Heart right ventricle (tissue), 16 donors: ENCODE measurements at regions not wholly inside any gene's neighbourhood (a gene's known extent, or its start where the extent isn't known, plus 50 kb on each side); places are given as distances from the start of the nearest gene placed in this dataset.

Experiments
- ATAC-seq, 8 donors: fragments of 200-7000 bp; cut with Tn5 transposase; one replicate each; pipeline ENCODE4 v1.9.1; 2020; ENCODE audit warnings: mild to moderate bottlenecking in 8 of 8, moderate library complexity in 8 of 8, moderate number of reproducible peaks in 1 of 8
- DNase-seq, 2 donors: peaks; one replicate each; pipeline ENCODE4 v3.0.0-alpha.2; 2020
- H3K27ac ChIP-seq, 10 donors: fragments of 200-600 bp; sonication (generic) in 2 of 10; one replicate each; pipeline versions ENCODE4 v1.5.0 to v1.8.0; 2020 to 2022; ENCODE audit warnings: mild to moderate bottlenecking in 3 of 10
- H3K27me3 ChIP-seq, 7 donors: fragments of 200-600 bp; one replicate each; pipeline ENCODE4 v1.8.0; 2021 to 2022; ENCODE audit warnings: mild to moderate bottlenecking in 2 of 7
- H3K36me3 ChIP-seq, 9 donors: fragments of 200-600 bp; sonication (generic) in 1 of 9; one replicate each; pipeline versions ENCODE4 v1.5.0 to v1.8.0; 2020 to 2022; ENCODE audit warnings: mild to moderate bottlenecking in 2 of 9
- H3K4me1 ChIP-seq, 9 donors: fragments of 200-600 bp; sonication (generic) in 1 of 9; one replicate each; pipeline versions ENCODE4 v1.5.0 to v1.8.0; 2020 to 2022; ENCODE audit warnings: mild to moderate bottlenecking in 4 of 9
- H3K4me3 ChIP-seq, 10 donors: fragments of 200-600 bp; sonication (generic) in 2 of 10; one replicate each; pipeline versions ENCODE4 v1.5.0 to v1.8.0; 2020 to 2022; ENCODE audit warnings: mild to moderate bottlenecking in 7 of 10, moderate library complexity in 2 of 10
- H3K9me3 ChIP-seq, 11 donors: fragments of 200-600 bp in 10 of 11; sonication (generic) in 2 of 11; one replicate each; pipeline versions ENCODE4 v1.5.0 to v1.8.0; 2013 to 2022; ENCODE audit warnings: mild to moderate bottlenecking in 2 of 11, control low read depth in 1 of 11, moderate library complexity in 1 of 11
- whole genome bisulfite sequencing, 2 donors: extraction: QIAGEN DNeasy Blood & Tissue Kit; methylation state at CpG; one replicate each; pipeline ENCODE4 v1.1.7; 2013; ENCODE audit warnings: inconsistent platforms in 1 of 2; 5-methylcytosine and 5-hydroxymethylcytosine counted together
- intact Hi-C, 10 donors: fragments of 100-400 bp; cut with DNase I; formaldehyde crosslinking; loops; one replicate each; pipeline versions ENCODE4 v1.11.1 to v1.14.2; 2022
- TF ChIP-seq, protein P1 (sequence below), 9 donors: fragments of 200-600 bp; sonication (generic) in 2 of 9; IDR thresholded peaks; one replicate each; pipeline versions ENCODE4 v1.5.0 to v1.8.0; 2021 to 2022; ENCODE audit warnings: antibody characterized with exemption in 9 of 9, mild to moderate bottlenecking in 5 of 9, moderate library complexity in 1 of 9
- donor health status: Arrhythmogenic right ventricular cardiomyopathy.
- donor health status: ischemic (EF 13 %, LVEDD 7.1; RV severe dilation, severe dysfunction).
- donor health status: healthy with polysubstance abuse.
- donor health status: DM: no; HTN: yes; CAD: no.
- donor health status: DM: no; HTN: no; CAD: no.
- donor health status: ischemic (EF 25% LVEDD 6.9; RV normal size, moderate dysfunction).
- donor health status: ischemic (EF 25% LVEDD 5.7; RV mildly dilated, moderate dysfunction).
- donor health status: healthy.
- donor health status: DM: yes; HTN: yes; CAD: no.
- donor health status: Ischemic cardiomyopathy.
- donor health status: ischemic (EF 35%, LVEDD 5.7; RV mildly dilated, moderate dysfunction).
- donor health status: nonischemic (EF 11% LVEDD 7.7; RV severe dilation, severe dysfunction).
- donor health status: DM: yes; HTN: yes; CAD: no.
- donor health status: PGD.
- donor health status: ischemic (EF 29% LVEDD 5.4; RV normal size, mild dysfunction).
- donor health status: nonischemic (EF 23%, LVEDD 6.1; RV moderate dilation, normal function).

- no peaks in the 10 kb centered on the region for H3K36me3 ChIP-seq
- TF ChIP-seq, protein P1, sequence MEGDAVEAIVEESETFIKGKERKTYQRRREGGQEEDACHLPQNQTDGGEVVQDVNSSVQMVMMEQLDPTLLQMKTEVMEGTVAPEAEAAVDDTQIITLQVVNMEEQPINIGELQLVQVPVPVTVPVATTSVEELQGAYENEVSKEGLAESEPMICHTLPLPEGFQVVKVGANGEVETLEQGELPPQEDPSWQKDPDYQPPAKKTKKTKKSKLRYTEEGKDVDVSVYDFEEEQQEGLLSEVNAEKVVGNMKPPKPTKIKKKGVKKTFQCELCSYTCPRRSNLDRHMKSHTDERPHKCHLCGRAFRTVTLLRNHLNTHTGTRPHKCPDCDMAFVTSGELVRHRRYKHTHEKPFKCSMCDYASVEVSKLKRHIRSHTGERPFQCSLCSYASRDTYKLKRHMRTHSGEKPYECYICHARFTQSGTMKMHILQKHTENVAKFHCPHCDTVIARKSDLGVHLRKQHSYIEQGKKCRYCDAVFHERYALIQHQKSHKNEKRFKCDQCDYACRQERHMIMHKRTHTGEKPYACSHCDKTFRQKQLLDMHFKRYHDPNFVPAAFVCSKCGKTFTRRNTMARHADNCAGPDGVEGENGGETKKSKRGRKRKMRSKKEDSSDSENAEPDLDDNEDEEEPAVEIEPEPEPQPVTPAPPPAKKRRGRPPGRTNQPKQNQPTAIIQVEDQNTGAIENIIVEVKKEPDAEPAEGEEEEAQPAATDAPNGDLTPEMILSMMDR (IDR thresholded peaks at IDR 0.05), result no peak
- H3K4me3 ChIP-seq, result no peak overlapping the region
- 37 to 43% methylated on average over 2 of the region's 2 CpGs for WGBS, 2 donors
- H3K27ac ChIP-seq, result no peak overlapping the region
- H3K27me3 ChIP-seq, result peaks cover 0 to 29% (median 10%) of the 10 kb centered on the region in 7 donors
- no peaks in the 10 kb centered on the region for H3K4me1 ChIP-seq
- ATAC-seq (no peak), DNase-seq (no peak)
- intact Hi-C loops, result no loop called here
- H3K9me3 ChIP-seq, result no peaks in the 10 kb centered on the region
Observed at GRCh38 chr21:38597421-38597820, 99.1 kb upstream of the ERG start.

GRCh38 chr21:38598413-38598812, 100.1 kb upstream of the ERG start:
- TF ChIP-seq, protein P1 (IDR thresholded peaks at IDR 0.05), result no peak
- Histone ChIP-seq H3K36me3 (no peaks in the 10 kb centered on the region), H3K9me3 (no peaks in the 10 kb centered on the region), H3K27ac (no peak overlapping the region), H3K27me3 (peaks cover 0 to 23% (median 10%) of the 10 kb centered on the region in 7 donors), H3K4me3 (no peak overlapping the region), H3K4me1 (no peaks in the 10 kb centered on the region)
- no peak for DNase-seq
- no peak for ATAC-seq
- WGBS, 2 donors, result 62% methylated on average over 5 of the region's 5 CpGs
- intact Hi-C loops, result no loop called here

DNA sequence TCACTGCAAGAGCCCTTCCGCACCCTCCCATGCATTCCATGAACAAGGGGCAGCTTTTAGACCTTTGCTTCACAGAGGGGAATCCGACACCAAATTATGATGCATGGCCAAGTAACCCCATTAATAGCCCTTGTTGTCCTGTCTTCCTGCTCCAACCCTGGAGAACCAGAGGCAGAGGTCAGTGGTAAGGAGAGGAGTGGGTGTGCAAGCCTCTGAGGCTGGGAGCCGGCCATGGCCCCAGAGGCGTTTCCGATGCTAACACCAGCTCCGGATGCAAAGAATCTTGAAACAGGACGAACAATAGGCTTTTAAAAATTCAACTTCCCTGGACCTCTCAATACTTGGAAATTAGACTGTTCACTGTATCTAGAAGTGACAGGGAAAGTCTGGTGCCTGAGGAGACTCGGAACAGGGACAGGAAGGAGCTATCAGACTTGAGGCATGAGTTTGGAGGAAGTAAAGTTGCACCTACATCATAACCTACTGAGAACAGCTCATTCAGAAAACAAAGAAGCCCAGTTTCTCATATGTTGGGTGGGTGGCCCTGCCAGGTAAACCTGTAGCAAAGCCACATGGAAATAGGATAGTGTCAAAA, 101.2 kb upstream of the ERG start:
- no peak for DNase-seq
- Histone ChIP-seq H3K36me3 (no peaks in the 10 kb centered on the region), H3K9me3 (no peaks in the 10 kb centered on the region), H3K4me1 (no peaks in the 10 kb centered on the region), H3K27me3 (peaks cover 0 to 23% (median 5%) of the 10 kb centered on the region in 7 donors), H3K27ac (no peak overlapping the region), H3K4me3 (no peak overlapping the region)
- TF ChIP-seq, protein P1 (IDR thresholded peaks at IDR 0.05), result no peak
- no peak for ATAC-seq
- intact Hi-C loops, result no loop called here
- WGBS, 2 donors, result 58 to 63% methylated on average over 8 of the region's 8 CpGs

GRCh38 chr21:38600106-38600505, 101.8 kb upstream of the ERG start:
- DNase-seq (no peak), ATAC-seq (no peak)
- 92 to 96% methylated on average over 7 of the region's 7 CpGs for WGBS, 2 donors
- intact Hi-C loops, result no loop called here
- Histone ChIP-seq H3K36me3 (no peaks in the 10 kb centered on the region), H3K4me1 (no peaks in the 10 kb centered on the region), H3K27ac (no peak overlapping the region), H3K4me3 (no peak overlapping the region), H3K27me3 (peaks cover 0 to 19% (median 4%) of the 10 kb centered on the region in 7 donors), H3K9me3 (no peaks in the 10 kb centered on the region)
- TF ChIP-seq, protein P1 (IDR thresholded peaks at IDR 0.05), result no peak
